KMS-11 (cell line): ENCODE measurements at regions not wholly inside any gene's neighbourhood (a gene's known extent, or its start where the extent isn't known, plus 50 kb on each side); places are given as distances from the start of the nearest gene placed in this dataset.

Experiments
- H2AFZ ChIP-seq: fragments of 200-600 bp; sonication (generic); 2 replicates; pipeline ENCODE4 v1.6.1; 2016; ENCODE audit warnings: antibody characterized with exemption, mixed run types, low read depth
- H3K27ac ChIP-seq: fragments of 200-600 bp; sonication (generic); 2 replicates; pipeline ENCODE4 v1.6.1; 2016; ENCODE audit warnings: mild to moderate bottlenecking, mixed run types
- H3K27me3 ChIP-seq: fragments of 200-600 bp; sonication (generic); 2 replicates; pipeline ENCODE4 v1.6.1; 2017; ENCODE audit warnings: mild to moderate bottlenecking, low read depth, mixed run types, moderate library complexity; ENCODE audit not compliant: insufficient read depth
- H3K36me3 ChIP-seq: fragments of 200-600 bp; sonication (generic); 2 replicates; pipeline ENCODE4 v1.6.1; 2017; ENCODE audit warnings: mild to moderate bottlenecking, mixed run types; ENCODE audit not compliant: insufficient read depth
- H3K4me1 ChIP-seq: fragments of 200-600 bp; sonication (generic); 2 replicates; pipeline ENCODE4 v1.6.1; 2016; ENCODE audit warnings: mild to moderate bottlenecking, low read depth, mixed run types; ENCODE audit not compliant: poor library complexity, severe bottlenecking
- H3K4me2 ChIP-seq: fragments of 200-600 bp; sonication (generic); 2 replicates; pipeline ENCODE4 v1.7.0; 2016; ENCODE audit warnings: mild to moderate bottlenecking, mixed run types
- H3K4me3 ChIP-seq: fragments of 200-600 bp; sonication (generic); IDR thresholded peaks from 2 replicates; pipeline ENCODE4 v1.6.1; 2017; ENCODE audit warnings: low read depth, low read length, mixed read lengths; ENCODE audit not compliant: insufficient read depth
- H3K79me2 ChIP-seq: fragments of 200-600 bp; sonication (generic); 2 replicates; pipeline ENCODE4 v1.6.1; 2016; ENCODE audit warnings: low read depth, mixed run types; ENCODE audit not compliant: insufficient read depth
- H3K9ac ChIP-seq: fragments of 200-600 bp; sonication (generic); 2 replicates; pipeline ENCODE4 v1.6.1; 2016; ENCODE audit warnings: mild to moderate bottlenecking, mixed run types
- H4K20me1 ChIP-seq: fragments of 200-600 bp; sonication (generic); 2 replicates; pipeline ENCODE4 v1.6.1; 2016; ENCODE audit warnings: mild to moderate bottlenecking, mixed run types; ENCODE audit not compliant: insufficient read depth
- CTCF ChIP-seq: fragments of 200-600 bp; sonication (generic); conservative IDR thresholded peaks from 2 replicates; pipeline ENCODE4 v1.6.1; 2017; ENCODE audit warnings: low read depth, mild to moderate bottlenecking, antibody characterized with exemption, low read length, moderate library complexity, mixed read lengths

- Histone ChIP-seq H3K79me2 (no peaks in the 10 kb centered on the region), H3K27ac (no peak overlapping the region), H3K4me3 (no peak overlapping the region), H4K20me1 (no peaks in the 10 kb centered on the region), H3K36me3 (no peaks in the 10 kb centered on the region), H3K4me1 (no peaks in the 10 kb centered on the region), H3K9ac (no peak overlapping the region), H3K4me2 (no peak overlapping the region), H3K27me3 (no peaks in the 10 kb centered on the region), H2AFZ (no peak overlapping the region)
- TF ChIP-seq CTCF, result no peak
Measured at GRCh38 chr2:138359532-138359931, 142.0 kb upstream of the SPOPL start.

- H2AFZ ChIP-seq, result no peak overlapping the region
- no peak overlapping the region for H3K27ac ChIP-seq
- no peak overlapping the region for H3K9ac ChIP-seq
- TF ChIP-seq CTCF, result no peak
- no peak overlapping the region for H3K4me2 ChIP-seq
- no peak overlapping the region for H3K4me3 ChIP-seq
- H3K79me2 ChIP-seq, result no peaks in the 10 kb centered on the region
- no peaks in the 10 kb centered on the region for H4K20me1 ChIP-seq
- no peaks in the 10 kb centered on the region for H3K36me3 ChIP-seq
- no peaks in the 10 kb centered on the region for H3K27me3 ChIP-seq
- no peaks in the 10 kb centered on the region for H3K4me1 ChIP-seq
Measured at GRCh38 chr2:138364554-138365162, 136.9 kb upstream of the SPOPL start.

GRCh38 chr2:138365581-138365980 is 136.0 kb upstream of the SPOPL start:
- Histone ChIP-seq H3K9ac (no peak overlapping the region), H3K4me2 (no peak overlapping the region), H3K4me3 (no peak overlapping the region), H2AFZ (no peak overlapping the region), H3K4me1 (no peaks in the 10 kb centered on the region), H4K20me1 (no peaks in the 10 kb centered on the region), H3K79me2 (no peaks in the 10 kb centered on the region), H3K27ac (no peak overlapping the region), H3K36me3 (no peaks in the 10 kb centered on the region), H3K27me3 (no peaks in the 10 kb centered on the region)
- no peak for TF ChIP-seq CTCF

- H3K27ac ChIP-seq, result no peak overlapping the region
- TF ChIP-seq CTCF, result no peak
- H4K20me1 ChIP-seq, result no peaks in the 10 kb centered on the region
- H3K36me3 ChIP-seq, result no peaks in the 10 kb centered on the region
- H3K79me2 ChIP-seq, result no peaks in the 10 kb centered on the region
- no peaks in the 10 kb centered on the region for H3K27me3 ChIP-seq
- no peaks in the 10 kb centered on the region for H3K4me1 ChIP-seq
- no peak overlapping the region for H3K4me2 ChIP-seq
- H2AFZ ChIP-seq, result no peak overlapping the region
- no peak overlapping the region for H3K9ac ChIP-seq
- no peak overlapping the region for H3K4me3 ChIP-seq
Measured at GRCh38 chr2:138369856-138370255, 131.7 kb upstream of the SPOPL start.
